Hepatocyte (in vitro differentiated cells): ENCODE measurements at regions not wholly inside any gene's neighbourhood (a gene's known extent, or its start where the extent isn't known, plus 50 kb on each side); places are given as distances from the start of the nearest gene placed in this dataset.

Experiments
- DNase-seq: peaks from one replicate; pipeline ENCODE4 v3.0.0-alpha.2; 2016; ENCODE audit warnings: low spot score
- H2AFZ ChIP-seq: fragments of 200-600 bp; sonication (generic); 2 replicates; pipeline ENCODE4 v1.6.0; 2016; ENCODE audit warnings: antibody characterized with exemption, mild to moderate bottlenecking
- H3K27ac ChIP-seq: fragments of 200-600 bp; sonication (generic); 2 replicates; pipeline ENCODE4 v1.5.1; 2016; ENCODE audit warnings: mild to moderate bottlenecking
- H3K27me3 ChIP-seq: fragments of 200-600 bp; sonication (generic); 2 replicates; pipeline ENCODE4 v1.6.1; 2016
- H3K36me3 ChIP-seq: fragments of 200-600 bp; sonication (generic); replicated peaks from 2 replicates; pipeline ENCODE4 v1.5.1; 2016; ENCODE audit warnings: low read depth; ENCODE audit not compliant: insufficient read depth
- H3K4me1 ChIP-seq: fragments of 200-600 bp; sonication (generic); 2 replicates; pipeline ENCODE4 v1.5.1; 2016; ENCODE audit warnings: mild to moderate bottlenecking, moderate library complexity; ENCODE audit not compliant: insufficient read depth
- H3K4me2 ChIP-seq: fragments of 200-600 bp; sonication (generic); 2 replicates; pipeline ENCODE4 v1.6.0; 2016
- H3K4me3 ChIP-seq: fragments of 200-600 bp; sonication (generic); 2 replicates; pipeline ENCODE4 v1.5.1; 2016; ENCODE audit warnings: mild to moderate bottlenecking
- H3K79me2 ChIP-seq: fragments of 200-600 bp; sonication (generic); 2 replicates; pipeline ENCODE4 v1.6.0; 2017; ENCODE audit warnings: mild to moderate bottlenecking
- H3K9me2 ChIP-seq: fragments of 200-600 bp; sonication (generic); replicated peaks from 2 replicates; pipeline ENCODE4 v1.6.0; 2017; ENCODE audit warnings: mild to moderate bottlenecking; ENCODE audit not compliant: insufficient read depth
- H3K9me3 ChIP-seq: fragments of 200-600 bp; sonication (generic); 2 replicates; pipeline ENCODE4 v1.5.1; 2016; ENCODE audit warnings: low read depth, mild to moderate bottlenecking
- H4K20me1 ChIP-seq: fragments of 200-600 bp; sonication (generic); 2 replicates; pipeline ENCODE4 v1.6.0; 2016; ENCODE audit warnings: mild to moderate bottlenecking; ENCODE audit not compliant: insufficient read depth, poor library complexity, severe bottlenecking
- EZH2 ChIP-seq: fragments of 200-600 bp; sonication (generic); IDR thresholded peaks from 2 replicates; pipeline ENCODE4 v1.6.1; 2016; ENCODE audit warnings: antibody characterized with exemption, mild to moderate bottlenecking, borderline replicate concordance
- EZH2phosphoT487 ChIP-seq: fragments of 200-600 bp; sonication (generic); IDR thresholded peaks from one replicate; pipeline ENCODE4 v1.6.1; 2018; ENCODE audit warnings: antibody characterized with exemption, mild to moderate bottlenecking, low read depth, moderate library complexity; ENCODE audit not compliant: unreplicated experiment, severe bottlenecking
- whole genome bisulfite sequencing: methylation state at CpG from one replicate; pipeline ENCODE4 v1.1.6; 2016; ENCODE audit warnings: low lambda C conversion rate; ENCODE audit errors: missing lambda C conversion rate; 5-methylcytosine and 5-hydroxymethylcytosine counted together
- TF ChIP-seq, protein P1 (sequence below): fragments of 200-600 bp; sonication (generic); IDR thresholded peaks from 2 replicates; pipeline ENCODE4 v1.5.1; 2016; ENCODE audit warnings: antibody characterized with exemption, mild to moderate bottlenecking; ENCODE audit not compliant: poor library complexity

DNA sequence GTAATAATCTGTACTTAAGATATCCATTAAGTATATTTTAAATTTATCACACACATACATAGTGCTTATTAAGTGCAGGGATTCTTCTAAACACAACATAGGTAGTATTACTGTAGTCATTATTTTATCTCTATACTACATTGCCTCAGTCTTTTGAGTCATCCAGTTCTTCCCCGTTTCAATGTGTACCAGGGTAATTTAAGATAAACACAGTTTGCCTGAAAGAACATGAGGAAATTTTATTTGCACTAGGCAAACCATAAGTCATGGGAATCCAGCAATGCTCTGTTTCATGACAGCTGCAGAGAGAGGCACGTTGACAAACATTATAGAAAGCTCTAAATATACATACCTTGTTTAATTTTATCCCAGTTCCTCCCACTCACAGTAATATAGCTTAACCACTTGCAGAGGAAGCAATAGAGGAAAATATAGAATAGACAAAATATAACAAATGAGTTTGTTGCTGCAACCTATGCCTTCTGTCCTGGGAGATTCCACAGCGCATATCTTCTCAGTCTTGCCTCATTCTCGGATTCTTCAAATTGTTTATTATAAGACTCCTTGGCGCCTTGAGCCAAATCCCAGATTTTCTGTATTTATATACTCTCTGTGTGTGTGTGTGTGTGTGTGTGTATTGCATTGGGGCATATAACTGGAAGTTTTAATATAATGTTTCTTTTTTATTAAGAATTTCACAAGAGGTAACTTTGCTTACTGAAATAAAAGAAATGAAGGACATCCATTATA is 258.6 kb downstream of the FAM133A start:
- Histone ChIP-seq H3K4me3 (no peak overlapping the region), H4K20me1 (no peaks in the 10 kb centered on the region), H3K36me3 (no peaks in the 10 kb centered on the region), H3K27ac (peak overlapping the region; percentile 81), H3K9me2 (no peaks in the 10 kb centered on the region), H3K4me1 (peaks cover 15% of the 10 kb centered on the region), H2AFZ (no peak overlapping the region), H3K27me3 (no peaks in the 10 kb centered on the region), H3K4me2 (peak overlapping the region; percentile 50), H3K9me3 (no peaks in the 10 kb centered on the region), H3K79me2 (no peaks in the 10 kb centered on the region)
- peak; percentile 55 for DNase-seq
- TF ChIP-seq, protein P1, sequence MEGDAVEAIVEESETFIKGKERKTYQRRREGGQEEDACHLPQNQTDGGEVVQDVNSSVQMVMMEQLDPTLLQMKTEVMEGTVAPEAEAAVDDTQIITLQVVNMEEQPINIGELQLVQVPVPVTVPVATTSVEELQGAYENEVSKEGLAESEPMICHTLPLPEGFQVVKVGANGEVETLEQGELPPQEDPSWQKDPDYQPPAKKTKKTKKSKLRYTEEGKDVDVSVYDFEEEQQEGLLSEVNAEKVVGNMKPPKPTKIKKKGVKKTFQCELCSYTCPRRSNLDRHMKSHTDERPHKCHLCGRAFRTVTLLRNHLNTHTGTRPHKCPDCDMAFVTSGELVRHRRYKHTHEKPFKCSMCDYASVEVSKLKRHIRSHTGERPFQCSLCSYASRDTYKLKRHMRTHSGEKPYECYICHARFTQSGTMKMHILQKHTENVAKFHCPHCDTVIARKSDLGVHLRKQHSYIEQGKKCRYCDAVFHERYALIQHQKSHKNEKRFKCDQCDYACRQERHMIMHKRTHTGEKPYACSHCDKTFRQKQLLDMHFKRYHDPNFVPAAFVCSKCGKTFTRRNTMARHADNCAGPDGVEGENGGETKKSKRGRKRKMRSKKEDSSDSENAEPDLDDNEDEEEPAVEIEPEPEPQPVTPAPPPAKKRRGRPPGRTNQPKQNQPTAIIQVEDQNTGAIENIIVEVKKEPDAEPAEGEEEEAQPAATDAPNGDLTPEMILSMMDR: no peak
- TF ChIP-seq EZH2phosphoT487 (no peak), EZH2 (no peak)
- 42% methylated on average over 5 of the region's 5 CpGs for WGBS

DNA sequence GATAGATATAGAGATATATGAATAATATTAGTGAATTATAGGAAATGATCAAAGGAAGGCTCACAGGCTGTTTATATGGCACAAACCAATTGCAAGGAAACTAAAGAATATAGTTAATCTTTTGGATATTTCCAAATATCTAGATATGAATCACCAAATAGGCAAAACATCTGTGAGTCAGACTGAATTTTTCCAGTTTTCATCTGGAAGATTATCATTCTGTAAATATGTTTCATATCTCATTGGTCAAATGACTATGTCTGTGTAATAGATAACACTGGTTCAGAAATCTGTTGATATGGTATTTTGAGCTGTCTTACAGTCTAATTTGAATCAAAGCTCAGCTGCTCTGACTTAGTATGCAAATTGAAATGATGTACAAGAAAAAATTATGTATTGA is 303.6 kb downstream of the FAM133A start:
- no peaks in the 10 kb centered on the region for H3K27me3 ChIP-seq
- TF ChIP-seq EZH2 (no peak), EZH2phosphoT487 (no peak)
- TF ChIP-seq, protein P1: no peak
- H2AFZ ChIP-seq: no peak overlapping the region
- H4K20me1 ChIP-seq: no peaks in the 10 kb centered on the region
- H3K27ac ChIP-seq: no peak overlapping the region
- H3K79me2 ChIP-seq: no peaks in the 10 kb centered on the region
- DNase-seq: no peak
- H3K4me3 ChIP-seq: no peak overlapping the region
- H3K4me1 ChIP-seq: no peaks in the 10 kb centered on the region
- H3K9me3 ChIP-seq: no peaks in the 10 kb centered on the region
- no peaks in the 10 kb centered on the region for H3K9me2 ChIP-seq
- no peaks in the 10 kb centered on the region for H3K36me3 ChIP-seq
- H3K4me2 ChIP-seq: no peak overlapping the region

DNA sequence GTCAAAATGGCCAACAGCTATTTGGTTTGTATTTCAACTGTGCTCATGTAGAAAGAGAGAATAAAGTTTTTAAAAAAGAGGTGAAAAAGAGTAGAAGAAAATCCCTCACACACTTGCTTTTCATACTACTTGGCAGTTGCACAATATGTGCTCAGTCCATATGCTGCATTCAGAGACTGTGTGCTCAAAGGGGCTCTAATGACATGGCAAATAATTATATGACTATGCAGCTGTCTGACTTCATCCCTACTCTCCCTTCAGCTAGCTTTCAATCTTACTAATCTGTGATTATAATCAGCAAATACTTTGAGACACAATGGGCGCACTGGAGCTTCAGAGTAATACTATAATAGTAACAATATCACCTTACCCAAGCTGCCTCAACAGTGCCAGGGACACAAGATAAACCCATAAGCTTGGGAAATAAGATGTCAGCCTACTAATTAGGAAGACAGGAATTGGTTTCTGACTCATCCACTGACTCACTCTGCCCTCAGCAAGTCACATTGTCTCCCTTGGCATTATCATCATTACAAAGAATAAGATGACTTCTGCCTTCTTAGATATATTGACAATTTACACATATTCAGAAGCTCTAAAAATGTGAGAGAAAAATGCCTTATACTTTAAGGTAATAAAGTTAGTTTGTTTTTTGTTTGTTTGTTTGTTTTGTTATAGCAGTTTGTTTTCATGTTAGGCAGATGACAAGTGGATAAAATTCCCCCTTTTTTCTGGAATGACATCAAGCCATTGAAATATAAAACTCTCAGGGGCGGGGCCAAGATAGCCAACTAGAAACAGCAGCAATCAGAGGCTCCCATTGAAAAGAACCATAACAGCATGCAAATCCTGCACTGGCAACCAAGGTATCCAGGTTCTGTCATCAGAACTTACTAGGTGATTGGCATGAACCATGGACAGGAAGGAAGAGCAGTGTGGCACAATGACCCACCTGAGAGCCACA is 311.6 kb downstream of the FAM133A start:
- H4K20me1 ChIP-seq: no peaks in the 10 kb centered on the region
- TF ChIP-seq EZH2 (no peak), EZH2phosphoT487 (no peak)
- TF ChIP-seq, protein P1: no peak
- no peak overlapping the region for H3K4me3 ChIP-seq
- no peaks in the 10 kb centered on the region for H3K36me3 ChIP-seq
- H3K4me1 ChIP-seq: no peaks in the 10 kb centered on the region
- H2AFZ ChIP-seq: no peak overlapping the region
- DNase-seq: no peak
- H3K4me2 ChIP-seq: no peak overlapping the region
- 67% methylated on average over 2 of the region's 2 CpGs for WGBS
- H3K79me2 ChIP-seq: no peaks in the 10 kb centered on the region
- no peak overlapping the region for H3K27ac ChIP-seq
- H3K9me3 ChIP-seq: no peaks in the 10 kb centered on the region
- H3K9me2 ChIP-seq: no peaks in the 10 kb centered on the region
- H3K27me3 ChIP-seq: no peaks in the 10 kb centered on the region
